WTC11 (cell line): ENCODE measurements at regions not wholly inside any gene's neighbourhood (a gene's known extent, or its start where the extent isn't known, plus 50 kb on each side); places are given as distances from the start of the nearest gene placed in this dataset.

Source experiments
- ATF1 ChIP-seq: sonication (generic); formaldehyde crosslinking; IDR thresholded peaks from 2 replicates; pipeline ENCODE4 v1.8.1; 2023; ENCODE audit warnings: mild to moderate bottlenecking, moderate library complexity, missing genetic modification reagents
- CREB1 ChIP-seq: sonication (generic); formaldehyde crosslinking; IDR thresholded peaks from 2 replicates; pipeline ENCODE4 v1.8.0; 2023; ENCODE audit warnings: mild to moderate bottlenecking, missing genetic modification reagents
- FOXP1 ChIP-seq: sonication (generic); formaldehyde crosslinking; IDR thresholded peaks from 2 replicates; pipeline ENCODE4 v1.8.0; 2022; ENCODE audit warnings: missing genetic modification reagents, mild to moderate bottlenecking, moderate library complexity, borderline replicate concordance
- NFE2L1 ChIP-seq: sonication (generic); formaldehyde crosslinking; IDR thresholded peaks from 2 replicates; pipeline ENCODE4 v1.8.1; 2023; ENCODE audit warnings: missing genetic modification reagents
- RELA ChIP-seq: sonication (generic); formaldehyde crosslinking; IDR thresholded peaks from 2 replicates; pipeline ENCODE4 v1.8.1; 2022; ENCODE audit warnings: missing genetic modification reagents, mild to moderate bottlenecking, borderline replicate concordance
- TCF7 ChIP-seq: sonication (generic); formaldehyde crosslinking; IDR thresholded peaks from 2 replicates; pipeline ENCODE4 v1.8.0; 2022; ENCODE audit warnings: mild to moderate bottlenecking, low read depth, missing genetic modification reagents, moderate library complexity
- USF2 ChIP-seq: sonication (generic); formaldehyde crosslinking; IDR thresholded peaks from 2 replicates; pipeline ENCODE4 v1.8.1; 2023; ENCODE audit warnings: mild to moderate bottlenecking, missing genetic modification reagents, moderate library complexity
- ZNF121 ChIP-seq: sonication (generic); formaldehyde crosslinking; IDR thresholded peaks from 2 replicates; pipeline ENCODE4 v1.8.0; 2023; ENCODE audit warnings: missing genetic modification reagents
- TF ChIP-seq, protein P1 (sequence below): fragments of 200-600 bp; IDR thresholded peaks from 2 replicates; pipeline ENCODE4 v1.8.0; 2022; ENCODE audit warnings: antibody characterized with exemption
- TF ChIP-seq, protein P2 (sequence below): sonication (generic); formaldehyde crosslinking; IDR thresholded peaks from 2 replicates; pipeline ENCODE4 v1.8.0; 2022; ENCODE audit warnings: mild to moderate bottlenecking, missing genetic modification reagents
- TF ChIP-seq, protein P3 (sequence below): sonication (generic); formaldehyde crosslinking; conservative IDR thresholded peaks from 2 replicates; pipeline ENCODE4 v1.8.1; 2022; ENCODE audit warnings: mild to moderate bottlenecking, missing genetic modification reagents

DNA sequence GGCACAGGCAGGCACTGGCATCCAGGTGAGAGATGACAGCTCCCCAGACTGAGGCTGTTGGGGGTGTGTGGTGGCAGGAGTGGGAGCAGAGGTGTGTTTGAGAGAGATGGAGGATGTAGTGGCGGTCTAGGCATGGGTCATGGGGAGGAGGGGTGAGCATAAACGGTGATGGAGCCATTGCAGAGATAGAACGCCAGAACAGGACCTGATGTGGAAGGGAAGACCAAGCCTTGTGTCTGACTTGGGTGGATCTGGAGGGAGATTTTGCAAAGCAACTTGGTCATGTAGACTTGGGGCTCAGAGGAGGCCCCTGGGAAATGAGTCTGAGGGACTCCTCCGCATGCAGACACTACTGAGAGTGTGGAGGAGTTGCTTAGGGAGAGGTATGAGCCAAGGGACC, 50.0 kb upstream of the CLDN5 start:
- TF ChIP-seq ATF1 (no peak), ZNF121 (no peak), RELA (CRISPR knock-in tag) (no peak), FOXP1 (CRISPR knock-in tag) (no peak), CREB1 (CRISPR knock-in tag) (no peak), TCF7 (CRISPR knock-in tag) (no peak), NFE2L1 (CRISPR knock-in tag) (no peak), USF2 (CRISPR knock-in tag) (no peak)
- TF ChIP-seq, protein P1, sequence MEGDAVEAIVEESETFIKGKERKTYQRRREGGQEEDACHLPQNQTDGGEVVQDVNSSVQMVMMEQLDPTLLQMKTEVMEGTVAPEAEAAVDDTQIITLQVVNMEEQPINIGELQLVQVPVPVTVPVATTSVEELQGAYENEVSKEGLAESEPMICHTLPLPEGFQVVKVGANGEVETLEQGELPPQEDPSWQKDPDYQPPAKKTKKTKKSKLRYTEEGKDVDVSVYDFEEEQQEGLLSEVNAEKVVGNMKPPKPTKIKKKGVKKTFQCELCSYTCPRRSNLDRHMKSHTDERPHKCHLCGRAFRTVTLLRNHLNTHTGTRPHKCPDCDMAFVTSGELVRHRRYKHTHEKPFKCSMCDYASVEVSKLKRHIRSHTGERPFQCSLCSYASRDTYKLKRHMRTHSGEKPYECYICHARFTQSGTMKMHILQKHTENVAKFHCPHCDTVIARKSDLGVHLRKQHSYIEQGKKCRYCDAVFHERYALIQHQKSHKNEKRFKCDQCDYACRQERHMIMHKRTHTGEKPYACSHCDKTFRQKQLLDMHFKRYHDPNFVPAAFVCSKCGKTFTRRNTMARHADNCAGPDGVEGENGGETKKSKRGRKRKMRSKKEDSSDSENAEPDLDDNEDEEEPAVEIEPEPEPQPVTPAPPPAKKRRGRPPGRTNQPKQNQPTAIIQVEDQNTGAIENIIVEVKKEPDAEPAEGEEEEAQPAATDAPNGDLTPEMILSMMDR = no peak
- TF ChIP-seq, protein P2, sequence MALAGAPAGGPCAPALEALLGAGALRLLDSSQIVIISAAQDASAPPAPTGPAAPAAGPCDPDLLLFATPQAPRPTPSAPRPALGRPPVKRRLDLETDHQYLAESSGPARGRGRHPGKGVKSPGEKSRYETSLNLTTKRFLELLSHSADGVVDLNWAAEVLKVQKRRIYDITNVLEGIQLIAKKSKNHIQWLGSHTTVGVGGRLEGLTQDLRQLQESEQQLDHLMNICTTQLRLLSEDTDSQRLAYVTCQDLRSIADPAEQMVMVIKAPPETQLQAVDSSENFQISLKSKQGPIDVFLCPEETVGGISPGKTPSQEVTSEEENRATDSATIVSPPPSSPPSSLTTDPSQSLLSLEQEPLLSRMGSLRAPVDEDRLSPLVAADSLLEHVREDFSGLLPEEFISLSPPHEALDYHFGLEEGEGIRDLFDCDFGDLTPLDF (CRISPR knock-in tag) = no peak
- TF ChIP-seq, protein P3, sequence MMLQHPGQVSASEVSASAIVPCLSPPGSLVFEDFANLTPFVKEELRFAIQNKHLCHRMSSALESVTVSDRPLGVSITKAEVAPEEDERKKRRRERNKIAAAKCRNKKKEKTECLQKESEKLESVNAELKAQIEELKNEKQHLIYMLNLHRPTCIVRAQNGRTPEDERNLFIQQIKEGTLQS (CRISPR knock-in tag) = no peak
